K562 (cell line): ENCODE measurements at regions not wholly inside any gene's neighbourhood (a gene's known extent, or its start where the extent isn't known, plus 50 kb on each side); places are given as distances from the start of the nearest gene placed in this dataset.

ENCODE experiments used
- ATAC-seq: fragments of 200-7000 bp; cut with Tn5 transposase; 3 replicates; pipeline ENCODE4 v1.9.1; 2020; ENCODE audit warnings: moderate library complexity
- BruUV-seq: library from RNA; stranded (reverse); fragments of 400-500 nt; replicated peaks from 2 replicates; lab custom pipeline; 2021; lab: Mats Ljungman, UMichigan
- CTCF ChIA-PET: fragments of 300-600 bp; formaldehyde crosslinking; extraction: SDS; loops from one replicate; lab custom pipeline; 2021; ENCODE audit warnings: low intra/inter-chr PET ratio; lab: Yijun Ruan, JAX
- POLR2A ChIA-PET: fragments of 300-600, 350-650 bp; sonication (Branson Sonifier 250); formaldehyde crosslinking; extraction: SDS; loops from one replicate; lab custom pipeline; 2021; ENCODE audit warnings: antibody characterized with exemption, inconsistent platforms; lab: Yijun Ruan, JAX
- DNase-seq, 4 experiments: peaks; one replicate each; pipeline versions ENCODE4 v3.0.0 to v3.0.0-alpha.2; 2011 to 2018; ENCODE audit warnings: low spot score in 3 of 4, mixed read lengths in 3 of 4; ENCODE audit errors: extremely low read depth in 1 of 4
- FAIRE-seq: peaks from 2 replicates; lab custom pipeline; 2011; peaks lifted over from hg19 to GRCh38; lab: Jason Lieb, UNC
- H2AFZ ChIP-seq: 2 replicates; pipeline ENCODE4 v1.6.0; 2011; ENCODE audit warnings: low read depth, low read length, control low read depth, inconsistent platforms
- H3K27ac ChIP-seq: fragments of 200-600 bp; 3 replicates; pipeline ENCODE4 v1.8.0; 2011; ENCODE audit warnings: low read depth, mild to moderate bottlenecking, control low read depth, inconsistent platforms, low read length, moderate library complexity, mixed read lengths; ENCODE audit errors: extremely low read depth
- H3K27me3 ChIP-seq, 2 experiments: fragments of 300-600 bp in 1 of 2; 2 replicates in 1 of 2; 3 replicates in 1 of 2; pipeline versions ENCODE4 v1.6.0 to v1.8.0; 2011; ENCODE audit warnings: inconsistent platforms in 2 of 2, low read length in 2 of 2, mild to moderate bottlenecking in 1 of 2, mixed read lengths in 1 of 2, moderate library complexity in 1 of 2; ENCODE audit not compliant: control insufficient read depth in 2 of 2, insufficient read depth in 2 of 2
- H3K36me3 ChIP-seq: fragments of 300-600 bp; 3 replicates; pipeline ENCODE4 v1.8.0; 2011; ENCODE audit warnings: mild to moderate bottlenecking, low read length, inconsistent platforms; ENCODE audit not compliant: control insufficient read depth, insufficient read depth
- H3K4me1 ChIP-seq, 2 experiments: fragments of 200-600 bp in 1 of 2; replicated peaks in 1 of 2; 2 replicates in 1 of 2; 3 replicates in 1 of 2; pipeline versions ENCODE4 v1.5.1 to v1.8.0; 2011; ENCODE audit warnings: inconsistent platforms in 2 of 2, low read length in 2 of 2, mild to moderate bottlenecking in 1 of 2, mixed read lengths in 1 of 2, moderate library complexity in 1 of 2; ENCODE audit not compliant: control insufficient read depth in 2 of 2, insufficient read depth in 2 of 2
- H3K4me2 ChIP-seq: 2 replicates; pipeline ENCODE4 v1.6.1; 2011; ENCODE audit warnings: low read length, control low read depth, inconsistent platforms, mixed read lengths; ENCODE audit not compliant: insufficient read depth
- H3K4me3 ChIP-seq: fragments of 200-600 bp; sonication (generic), shearing (Covaris generic); 2 replicates; pipeline ENCODE4 v1.5.1; 2016; ENCODE audit warnings: control low read depth, inconsistent platforms
- H3K79me2 ChIP-seq: fragments of 200-600 bp; 3 replicates; pipeline ENCODE4 v1.8.0; 2011; ENCODE audit warnings: low read length, inconsistent platforms; ENCODE audit not compliant: control insufficient read depth, insufficient read depth
- H3K9ac ChIP-seq, 2 experiments: 2 replicates each; pipeline versions ENCODE4 v1.6.0 to v1.6.1; 2011; ENCODE audit warnings: low read depth in 2 of 2, low read length in 2 of 2, control low read depth in 1 of 2, inconsistent platforms in 1 of 2, mild to moderate bottlenecking in 1 of 2, mixed read lengths in 1 of 2; ENCODE audit not compliant: insufficient read depth in 1 of 2
- H3K9me1 ChIP-seq: one replicate; pipeline ENCODE4 v1.6.0; 2011; ENCODE audit warnings: inconsistent platforms, mild to moderate bottlenecking, low read length, moderate library complexity; ENCODE audit not compliant: control insufficient read depth, insufficient read depth
- H3K9me3 ChIP-seq: replicated peaks from 2 replicates; pipeline ENCODE4 v1.5.1; 2011; ENCODE audit warnings: low read depth, low read length, inconsistent platforms; ENCODE audit not compliant: control insufficient read depth, insufficient read depth
- H4K20me1 ChIP-seq: replicated peaks from 2 replicates; pipeline ENCODE4 v1.6.1; 2011; ENCODE audit warnings: low read length, inconsistent platforms, mixed read lengths; ENCODE audit not compliant: control insufficient read depth, insufficient read depth
- BRD4 ChIP-seq: fragments of 200-600 bp; sonication (generic); IDR thresholded peaks from 2 replicates; pipeline ENCODE4 v1.6.1; 2017; ENCODE audit warnings: inconsistent platforms
- BRF1 ChIP-seq: IDR thresholded peaks from 3 replicates; pipeline ENCODE4 v1.6.1; 2011; ENCODE audit warnings: borderline replicate concordance, mild to moderate bottlenecking; ENCODE audit not compliant: insufficient read length; ENCODE audit errors: extremely low read depth
- CSDE1 ChIP-seq, 2 experiments: fragments of 450-650 bp; IDR thresholded peaks; 2 replicates each; pipeline ENCODE4 v1.6.1; 2016; ENCODE audit warnings: mild to moderate bottlenecking in 1 of 2
- FUS ChIP-seq: fragments of 200-400 bp; formaldehyde crosslinking; optimal IDR thresholded peaks from 2 replicates; pipeline ENCODE3; 2017; ENCODE audit warnings: low read depth, low read length
- IRF1 ChIP-seq: sonication (generic); formaldehyde crosslinking; IDR thresholded peaks from 2 replicates; pipeline ENCODE4 v1.8.0; 2022; ENCODE audit warnings: missing genetic modification reagents, mild to moderate bottlenecking, borderline replicate concordance
- IRF2 ChIP-seq: sonication (generic); formaldehyde crosslinking; IDR thresholded peaks from 2 replicates; pipeline ENCODE4 v1.8.1; 2022; ENCODE audit warnings: mild to moderate bottlenecking, missing genetic modification reagents
- MTA1 ChIP-seq: fragments of 450-650 bp; IDR thresholded peaks from 2 replicates; pipeline ENCODE4 v1.6.1; 2017; ENCODE audit warnings: borderline replicate concordance
- NFXL1 ChIP-seq: fragments of 450-650 bp; formaldehyde crosslinking; IDR thresholded peaks from 2 replicates; pipeline ENCODE4 v1.4.0; 2021; ENCODE audit warnings: mild to moderate bottlenecking
- POLR2AphosphoS2 ChIP-seq: IDR thresholded peaks from 2 replicates; pipeline ENCODE4 v1.6.1; 2012; ENCODE audit warnings: low read length, improper control_type of control experiment
- SAP30 ChIP-seq: fragments of 200-600 bp; sonication (generic); IDR thresholded peaks from 2 replicates; pipeline ENCODE4 v1.6.1; 2012; ENCODE audit warnings: borderline replicate concordance, low read depth, mild to moderate bottlenecking, moderate library complexity, low read length, control low read depth, inconsistent platforms; ENCODE audit not compliant: insufficient read depth, poor library complexity, severe bottlenecking
- SMARCA4 ChIP-seq: fragments of 450-650 bp; IDR thresholded peaks from 2 replicates; pipeline ENCODE4 v1.6.1; 2016
- SNIP1 ChIP-seq: fragments of 450-650 bp; IDR thresholded peaks from 2 replicates; pipeline ENCODE4 v1.7.1; 2017; ENCODE audit warnings: low read depth, mild to moderate bottlenecking
- SNRNP70 ChIP-seq: fragments of 200-400 bp; formaldehyde crosslinking; optimal IDR thresholded peaks from 2 replicates; pipeline ENCODE3; 2017; ENCODE audit warnings: low read depth, low read length
- TCF7 ChIP-seq: sonication (generic); IDR thresholded peaks from 2 replicates; pipeline ENCODE4 v1.6.1; 2016; ENCODE audit warnings: antibody characterized with exemption, borderline replicate concordance
- ZNF124 ChIP-seq: sonication (generic); formaldehyde crosslinking; IDR thresholded peaks from 2 replicates; pipeline ENCODE4 v1.8.1; 2022; ENCODE audit warnings: missing genetic modification reagents
- ZNF197 ChIP-seq: fragments of 200-800 bp; sonication (Bioruptor generic); IDR thresholded peaks from 2 replicates; pipeline ENCODE4 v1.6.1; 2016; ENCODE audit warnings: low read depth, missing genetic modification characterization, missing compliant biosample characterization
- ZNF398 ChIP-seq: fragments of 250-450 bp; sonication (Bioruptor Pico); IDR thresholded peaks from 2 replicates; pipeline ENCODE4 v1.8.0; 2021; ENCODE audit warnings: moderate library complexity, mild to moderate bottlenecking, inconsistent platforms
- ZNF766 ChIP-seq: fragments of 200-800 bp; sonication (Bioruptor generic); conservative IDR thresholded peaks from 2 replicates; pipeline ENCODE4 v1.6.1; 2016; ENCODE audit warnings: missing genetic modification characterization, missing compliant biosample characterization
- WGBS: fragments of 100-300 bp; shearing (Covaris generic); methylation state at CpG from one replicate; pipeline ENCODE4 v1.1.6; 2016; ENCODE audit warnings: low coverage, mixed read lengths; ENCODE audit not compliant: insufficient coverage; ENCODE audit errors: missing lambda C conversion rate; 5-methylcytosine and 5-hydroxymethylcytosine counted together
- in situ Hi-C: fragments of 300-500 bp; cut with MboI; formaldehyde crosslinking; loops from 4 replicates; pipeline ENCODE4 v1.15.0; 2018; ENCODE audit warnings: inconsistent platforms, mixed read lengths
- intact Hi-C: fragments of 100-400 bp; cut with micrococcal nuclease; formaldehyde crosslinking; loops from 2 replicates; pipeline ENCODE4 v1.14.2; 2022
- TF ChIP-seq, protein P1 (sequence below): sonication (generic); formaldehyde crosslinking; IDR thresholded peaks from 2 replicates; pipeline ENCODE4 v1.8.0; 2023; ENCODE audit warnings: mild to moderate bottlenecking, missing genetic modification reagents

GRCh38 chr10:21174715-21175495 lies 277.8 kb upstream of the NEBL start:
- POLR2A ChIA-PET: interaction anchor here (0.6 to 1.4 kb wide), 4 partner anchors 9 to 1670 kb away, joined by 3 to 6 read pairs (median 4); no protein-coding TSS in a partner anchor
- no TSS peak for BruUV-seq
- peak overlapping the region; percentile 63 to 89 for H3K9ac ChIP-seq
- TF ChIP-seq ZNF124 (CRISPR knock-in tag) (no peak), SNIP1 (no peak), BRF1 (no peak), ZNF766 (CRISPR knock-in tag) (no peak), CSDE1 (IDR thresholded peaks at IDR 0.05) (0 out of 4 replicates have a peak, but pooled peaks of 1 of the 2 experiments have one; percentile 41), IRF1 (no peak), TCF7 (no peak), SAP30 (no peak), BRD4 (no peak), POLR2AphosphoS2 (no peak), SMARCA4 (peak; percentile 64), NFXL1 (CRISPR knock-in tag) (no peak), ZNF197 (CRISPR knock-in tag) (no peak), FUS (no peak), IRF2 (CRISPR knock-in tag) (no peak), MTA1 (no peak), ZNF398 (no peak), SNRNP70 (no peak)
- TF ChIP-seq, protein P1, sequence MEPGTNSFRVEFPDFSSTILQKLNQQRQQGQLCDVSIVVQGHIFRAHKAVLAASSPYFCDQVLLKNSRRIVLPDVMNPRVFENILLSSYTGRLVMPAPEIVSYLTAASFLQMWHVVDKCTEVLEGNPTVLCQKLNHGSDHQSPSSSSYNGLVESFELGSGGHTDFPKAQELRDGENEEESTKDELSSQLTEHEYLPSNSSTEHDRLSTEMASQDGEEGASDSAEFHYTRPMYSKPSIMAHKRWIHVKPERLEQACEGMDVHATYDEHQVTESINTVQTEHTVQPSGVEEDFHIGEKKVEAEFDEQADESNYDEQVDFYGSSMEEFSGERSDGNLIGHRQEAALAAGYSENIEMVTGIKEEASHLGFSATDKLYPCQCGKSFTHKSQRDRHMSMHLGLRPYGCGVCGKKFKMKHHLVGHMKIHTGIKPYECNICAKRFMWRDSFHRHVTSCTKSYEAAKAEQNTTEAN (CRISPR knock-in tag): no peak

More at GRCh38 chr10:21174715-21175495, 277.8 kb upstream of the NEBL start:
- 25% methylated on average over 31 of the region's 33 CpGs for WGBS
- FAIRE-seq (peak; percentile 78), ATAC-seq (peak; percentile 34), DNase-seq (peak in 2 of 4 experiments; percentile 32 to 71)
- in situ Hi-C loops (no loop called here), intact Hi-C loops (loop anchor here (2.0 kb wide), 1 partner anchor 96 kb away; no protein-coding TSS in a partner anchor)
- H4K20me1 ChIP-seq: no peaks in the 10 kb centered on the region
- H3K4me2 ChIP-seq: peak overlapping the region; percentile 75
- peaks cover 12 to 21% of the 10 kb centered on the region in 2 experiments; a peak in 4 of 5 replicates for H3K4me1 ChIP-seq
- CTCF ChIA-PET: no interaction called here
- peak overlapping the region; percentile 52 for H3K4me3 ChIP-seq
- H3K27ac ChIP-seq: peak overlapping the region; percentile 14
- H3K79me2 ChIP-seq: peaks cover 3% of the 10 kb centered on the region; the same call in 2 of the 3 replicates
- no peaks in the 10 kb centered on the region for H3K27me3 ChIP-seq
- H3K9me1 ChIP-seq: no peaks in the 10 kb centered on the region
- peaks cover 5% of the 10 kb centered on the region; the same call in 1 of the 3 replicates for H3K36me3 ChIP-seq
- H2AFZ ChIP-seq: peak overlapping the region; percentile 55
- H3K9me3 ChIP-seq: peaks cover 12% of the 10 kb centered on the region
